BLaER1 (cell line): ENCODE measurements at regions not wholly inside any gene's neighbourhood (a gene's known extent, or its start where the extent isn't known, plus 50 kb on each side); places are given as distances from the start of the nearest gene placed in this dataset.
"Not testable (repeated sequence)": the region's sequence is repeated elsewhere in the genome, so short reads cannot be mapped to it uniquely, and the experiment has no call there.

ENCODE experiments used
- H3K27ac ChIP-seq: shearing (Covaris generic); formaldehyde crosslinking; 2 replicates; pipeline ENCODE4 v1.8.1; 2022
- H3K27me3 ChIP-seq: shearing (Covaris generic); formaldehyde crosslinking; 2 replicates; pipeline ENCODE4 v1.8.1; 2022
- H3K36me3 ChIP-seq: shearing (Covaris generic); formaldehyde crosslinking; 2 replicates; pipeline ENCODE4 v1.8.1; 2022
- H3K4me1 ChIP-seq: shearing (Covaris generic); formaldehyde crosslinking; 2 replicates; pipeline ENCODE4 v1.8.1; 2022
- H3K4me2 ChIP-seq: shearing (Covaris generic); formaldehyde crosslinking; 2 replicates; pipeline ENCODE4 v1.8.1; 2022
- H3K4me3 ChIP-seq: shearing (Covaris generic); formaldehyde crosslinking; 2 replicates; pipeline ENCODE4 v1.8.1; 2022
- H3K9ac ChIP-seq: shearing (Covaris generic); formaldehyde crosslinking; 2 replicates; pipeline ENCODE4 v1.8.1; 2022
- H3K9me3 ChIP-seq: shearing (Covaris generic); formaldehyde crosslinking; 2 replicates; pipeline ENCODE4 v1.8.1; 2022
- H4K20me1 ChIP-seq: shearing (Covaris generic); formaldehyde crosslinking; 2 replicates; pipeline ENCODE4 v1.8.1; 2022
- Cebpa-rat ChIP-seq: shearing (Covaris generic); IDR thresholded peaks from 2 replicates; pipeline ENCODE4 v1.8.1; 2022

DNA sequence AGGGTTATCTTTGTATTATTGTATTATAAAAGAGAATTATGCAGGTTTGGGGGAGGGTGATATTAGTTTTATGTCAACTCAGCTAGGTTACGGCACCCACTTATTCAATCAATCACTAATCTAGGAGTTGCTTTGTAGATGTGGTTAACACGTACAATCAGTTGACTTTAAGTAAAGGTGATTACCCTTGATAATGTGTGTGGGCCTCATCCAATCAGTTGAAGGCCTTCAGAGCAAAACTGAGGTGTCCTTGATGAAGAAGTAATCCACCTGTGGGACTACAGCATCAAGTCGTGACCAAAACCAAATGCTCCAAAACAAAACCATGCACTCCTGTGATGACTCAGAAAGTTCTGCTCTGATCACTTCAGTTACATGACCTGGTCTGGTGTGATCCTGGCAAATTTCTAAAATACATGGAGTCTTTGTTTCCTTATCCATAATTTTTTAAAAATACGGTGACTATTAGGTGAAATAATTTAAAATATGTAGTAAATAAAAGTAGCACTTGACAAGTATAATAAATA, 114.1 kb downstream of the IYD start:
- no peak overlapping the region for H3K9ac ChIP-seq
- no peak overlapping the region for H3K27ac ChIP-seq
- no peak for TF ChIP-seq Cebpa-rat
- no peaks in the 10 kb centered on the region for H3K4me1 ChIP-seq
- no peak overlapping the region for H3K4me3 ChIP-seq
- no peaks in the 10 kb centered on the region for H3K9me3 ChIP-seq
- H4K20me1 ChIP-seq = no peaks in the 10 kb centered on the region
- no peak overlapping the region for H3K4me2 ChIP-seq
- H3K36me3 ChIP-seq = no peaks in the 10 kb centered on the region
- H3K27me3 ChIP-seq = no peaks in the 10 kb centered on the region

DNA sequence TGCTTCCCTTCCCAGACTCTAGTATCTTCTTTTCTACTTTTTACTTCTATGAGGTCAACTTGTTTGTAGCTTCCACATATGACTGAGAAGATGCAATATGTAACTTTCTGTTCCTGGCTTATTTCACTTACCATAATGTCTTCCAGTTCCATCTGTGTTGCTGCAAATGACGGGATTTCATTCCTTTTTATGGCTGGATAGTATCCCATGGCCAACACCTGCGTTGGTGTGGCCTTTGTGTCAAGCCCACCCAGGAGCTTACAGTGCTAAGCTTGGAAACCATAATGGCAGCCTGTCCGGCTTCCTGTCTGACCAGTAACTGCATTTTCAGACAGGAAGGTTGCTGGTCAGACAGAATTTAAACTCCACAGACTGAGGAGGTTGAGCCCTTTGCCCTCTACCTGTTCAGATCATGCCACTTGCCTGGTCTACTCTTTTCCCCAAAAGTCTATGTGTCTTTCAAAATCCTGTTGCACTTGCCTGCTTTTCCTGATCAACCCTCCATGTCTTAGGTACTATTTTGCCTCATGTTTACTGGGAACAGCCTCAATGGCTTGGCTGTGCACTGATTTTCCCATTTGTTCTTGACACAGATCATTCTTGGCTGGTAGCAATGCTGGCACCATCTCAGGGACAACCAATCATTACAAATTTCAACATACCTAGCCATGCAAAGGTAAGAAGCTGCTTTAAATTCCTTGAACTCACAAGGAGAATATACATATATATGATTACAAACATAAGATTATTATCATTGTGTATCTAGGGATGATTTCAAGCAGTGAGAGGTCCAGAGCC, 114.3 kb upstream of the PLEKHG1 start:
- H3K9ac ChIP-seq = no peak overlapping the region
- no peak overlapping the region for H3K4me2 ChIP-seq
- no peaks in the 10 kb centered on the region for H3K27me3 ChIP-seq
- H3K36me3 ChIP-seq = no peaks in the 10 kb centered on the region
- no peak overlapping the region for H3K4me3 ChIP-seq
- H3K9me3 ChIP-seq = no peaks in the 10 kb centered on the region
- no peak overlapping the region for H3K27ac ChIP-seq
- H4K20me1 ChIP-seq = no peaks in the 10 kb centered on the region
- TF ChIP-seq Cebpa-rat = no peak
- peaks cover 6% of the 10 kb centered on the region for H3K4me1 ChIP-seq

DNA sequence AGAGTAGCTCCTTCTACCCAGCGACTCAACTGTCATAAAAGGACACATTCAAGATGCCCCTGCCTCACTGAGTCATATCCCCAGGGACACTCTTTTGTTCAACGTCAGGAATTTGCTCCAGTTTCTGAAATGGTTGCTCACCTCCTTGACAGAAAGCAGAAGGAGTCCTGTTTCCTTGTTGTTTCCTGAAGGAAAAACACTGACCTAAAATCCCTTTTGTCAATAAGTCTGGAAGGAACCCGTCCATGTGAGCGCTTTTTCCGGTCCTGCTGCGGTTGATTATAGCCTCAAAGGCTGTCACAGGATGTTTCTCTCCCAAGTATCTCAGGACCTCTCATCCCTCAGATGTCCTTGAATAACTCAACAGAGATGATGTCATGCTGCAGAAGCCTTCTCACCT, 113.6 kb upstream of the PLEKHG1 start:
- H3K9ac ChIP-seq = no peak overlapping the region
- no peak overlapping the region for H3K4me2 ChIP-seq
- no peak overlapping the region for H3K4me3 ChIP-seq
- H3K9me3 ChIP-seq = no peaks in the 10 kb centered on the region
- H3K36me3 ChIP-seq = no peaks in the 10 kb centered on the region
- no peaks in the 10 kb centered on the region for H4K20me1 ChIP-seq
- no peak for TF ChIP-seq Cebpa-rat
- H3K27ac ChIP-seq = no peak overlapping the region
- H3K4me1 ChIP-seq = peaks cover 10% of the 10 kb centered on the region
- H3K27me3 ChIP-seq = no peaks in the 10 kb centered on the region

DNA sequence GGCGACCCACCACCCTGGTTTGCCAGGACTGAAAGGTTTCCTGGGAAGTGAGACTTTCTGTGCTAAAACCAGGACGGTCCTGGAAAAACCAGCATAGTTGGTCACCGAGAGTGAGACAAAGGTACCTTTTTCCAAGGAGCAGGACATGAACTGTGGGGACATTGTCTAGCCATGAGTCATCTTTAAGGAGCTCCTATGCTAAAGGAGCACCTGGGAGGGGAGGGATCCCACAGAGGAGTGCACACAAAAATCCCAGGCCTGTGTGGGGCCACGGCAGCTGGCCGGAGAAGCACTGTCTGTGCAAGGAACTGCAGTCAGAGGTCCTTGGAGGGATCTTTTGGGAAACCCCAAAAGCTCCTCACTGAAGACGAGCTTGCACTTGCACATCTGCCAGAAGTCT, 109.1 kb upstream of the PLEKHG1 start:
- Histone ChIP-seq H3K36me3 (no peaks in the 10 kb centered on the region), H3K4me2 (no peak overlapping the region), H4K20me1 (no peaks in the 10 kb centered on the region), H3K9me3 (peaks cover 19% of the 10 kb centered on the region), H3K4me3 (no peak overlapping the region), H3K9ac (no peak overlapping the region), H3K27me3 (no peaks in the 10 kb centered on the region), H3K4me1 (peaks cover 22% of the 10 kb centered on the region), H3K27ac (no peak overlapping the region)
- no peak for TF ChIP-seq Cebpa-rat

DNA sequence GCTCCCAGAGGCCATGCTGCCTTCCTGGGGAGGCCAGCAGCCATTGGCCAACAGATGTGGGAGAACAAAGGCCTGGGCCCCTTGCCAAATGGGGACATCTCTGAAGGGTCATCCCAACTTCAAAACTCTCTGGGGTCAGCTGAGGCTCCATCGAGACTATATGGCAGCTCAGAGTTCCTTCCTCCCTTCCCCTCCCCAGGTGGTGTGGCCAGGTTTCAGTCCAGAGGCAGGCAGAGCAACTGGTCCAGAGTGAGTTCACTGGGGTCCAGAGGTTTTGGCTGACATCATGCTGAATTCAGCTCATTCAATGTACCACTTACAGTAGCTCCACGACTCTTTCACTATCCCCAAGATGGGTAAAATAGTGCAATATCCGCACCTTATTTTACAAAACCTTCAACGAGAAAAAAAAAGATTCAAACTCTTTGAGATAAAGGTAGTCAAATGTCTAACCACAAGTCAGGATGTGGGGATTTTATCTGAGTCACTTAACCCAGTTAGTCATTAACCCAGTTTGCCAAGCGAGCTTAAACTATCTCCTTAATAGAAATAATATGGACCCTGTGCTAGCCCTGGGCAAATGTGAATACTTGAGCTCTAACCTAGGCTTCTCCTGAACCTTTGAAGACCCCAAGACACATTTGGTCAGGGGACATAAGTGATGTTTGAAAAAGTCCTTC, 108.4 kb upstream of the PLEKHG1 start:
- Histone ChIP-seq H3K4me2 (peak overlapping the region; percentile 34), H3K36me3 (no peaks in the 10 kb centered on the region), H3K27ac (no peak overlapping the region), H3K9ac (no peak overlapping the region), H3K4me1 (peaks cover 22% of the 10 kb centered on the region), H3K27me3 (no peaks in the 10 kb centered on the region), H3K9me3 (peaks cover 19% of the 10 kb centered on the region), H3K4me3 (no peak overlapping the region), H4K20me1 (no peaks in the 10 kb centered on the region)
- TF ChIP-seq Cebpa-rat = no peak

DNA sequence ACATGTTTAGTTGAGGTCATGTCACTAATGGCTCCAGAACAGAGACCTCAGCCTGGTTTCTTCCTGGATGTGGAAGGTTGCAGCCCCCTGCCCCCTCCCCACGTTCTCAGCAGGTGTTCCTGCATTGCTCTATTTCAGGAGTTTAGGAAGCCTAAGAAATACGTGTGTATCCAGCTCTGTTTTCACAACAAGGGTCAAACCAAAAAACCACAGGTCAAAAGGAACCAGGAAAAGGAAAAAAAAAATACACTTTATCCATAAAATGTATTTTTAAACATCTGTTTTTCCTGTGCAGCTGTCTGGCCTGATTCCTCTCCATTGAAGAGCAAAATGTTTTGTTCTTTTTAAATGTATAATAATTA, 107.9 kb upstream of the PLEKHG1 start:
- H3K4me1 ChIP-seq = peaks cover 22% of the 10 kb centered on the region
- H3K4me3 ChIP-seq = no peak overlapping the region
- no peaks in the 10 kb centered on the region for H3K27me3 ChIP-seq
- H3K36me3 ChIP-seq = no peaks in the 10 kb centered on the region
- no peaks in the 10 kb centered on the region for H4K20me1 ChIP-seq
- H3K27ac ChIP-seq = no peak overlapping the region
- peaks cover 19% of the 10 kb centered on the region for H3K9me3 ChIP-seq
- no peak overlapping the region for H3K9ac ChIP-seq
- H3K4me2 ChIP-seq = peak overlapping the region; percentile 34
- TF ChIP-seq Cebpa-rat = no peak

DNA sequence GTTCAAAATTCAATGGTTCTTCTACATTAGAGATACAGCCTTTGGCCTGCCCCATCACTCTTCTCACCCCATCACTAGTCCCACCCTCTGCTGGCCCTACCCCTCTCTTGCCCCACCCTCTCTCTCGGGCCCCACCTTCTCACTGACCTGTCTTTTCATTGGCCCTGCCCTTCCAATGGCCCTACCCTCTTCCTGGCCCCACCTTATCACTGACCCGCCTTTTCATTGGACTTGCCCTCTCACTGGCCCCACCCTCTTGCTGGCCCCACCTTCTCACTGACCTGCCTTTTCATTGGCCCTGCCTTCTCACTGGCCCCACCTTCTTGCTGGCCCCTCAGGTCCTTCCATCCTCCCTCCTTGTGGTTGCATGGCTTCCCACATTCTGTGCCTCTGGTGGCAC, 107.2 kb upstream of the PLEKHG1 start:
- H3K36me3 ChIP-seq = no peaks in the 10 kb centered on the region
- no peak overlapping the region for H3K4me2 ChIP-seq
- H3K27ac ChIP-seq = no peak overlapping the region
- no peak overlapping the region for H3K9ac ChIP-seq
- no peaks in the 10 kb centered on the region for H3K27me3 ChIP-seq
- peaks cover 22% of the 10 kb centered on the region for H3K4me1 ChIP-seq
- H3K9me3 ChIP-seq = peaks cover 19% of the 10 kb centered on the region
- no peaks in the 10 kb centered on the region for H4K20me1 ChIP-seq
- TF ChIP-seq Cebpa-rat = no peak
- H3K4me3 ChIP-seq = no peak overlapping the region

DNA sequence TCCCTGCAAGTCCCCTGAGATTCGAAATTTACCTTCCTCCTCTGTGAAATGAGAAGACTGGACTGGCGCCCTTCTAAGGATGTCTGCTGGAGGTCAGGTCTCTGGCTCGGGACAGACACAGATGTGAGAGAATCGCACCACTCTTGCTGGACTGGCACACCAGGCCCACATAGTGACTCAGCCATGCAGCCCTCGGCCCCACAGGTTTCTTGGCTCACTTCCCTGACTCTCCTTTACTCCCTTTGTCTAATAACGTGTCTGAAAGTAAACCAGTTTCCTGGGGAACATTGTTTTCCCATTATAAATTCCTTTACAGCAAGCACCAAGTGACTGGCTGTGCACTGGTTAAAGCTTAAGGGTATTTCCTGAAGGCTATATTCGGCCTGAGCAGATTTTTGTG, 106.7 kb upstream of the PLEKHG1 start:
- no peak for TF ChIP-seq Cebpa-rat
- H3K9ac ChIP-seq = no peak overlapping the region
- no peaks in the 10 kb centered on the region for H3K36me3 ChIP-seq
- no peak overlapping the region for H3K4me3 ChIP-seq
- peaks cover 19% of the 10 kb centered on the region for H3K9me3 ChIP-seq
- H3K4me1 ChIP-seq = peaks cover 22% of the 10 kb centered on the region
- no peak overlapping the region for H3K27ac ChIP-seq
- H4K20me1 ChIP-seq = no peaks in the 10 kb centered on the region
- no peak overlapping the region for H3K4me2 ChIP-seq
- H3K27me3 ChIP-seq = no peaks in the 10 kb centered on the region

DNA sequence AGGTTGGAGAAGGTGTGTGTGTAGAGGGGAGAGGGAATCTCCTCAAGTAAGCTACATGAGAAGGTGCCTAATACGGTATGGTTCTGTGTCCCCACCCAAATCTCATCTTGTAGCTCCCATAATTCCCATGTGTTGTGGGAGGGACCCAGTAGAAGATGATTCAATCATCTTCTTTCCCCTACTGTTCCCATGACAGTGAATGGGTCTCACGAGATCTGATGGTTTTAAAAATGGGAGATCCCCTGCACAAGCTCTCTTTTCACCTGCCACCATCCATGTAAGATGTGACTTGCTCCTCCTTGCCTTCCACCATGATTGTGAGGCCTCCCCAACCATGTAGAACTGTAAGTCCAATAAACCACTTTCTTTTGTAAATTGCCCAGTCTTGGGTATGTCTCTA, 106.1 kb upstream of the PLEKHG1 start:
- H4K20me1 ChIP-seq, H3K4me3 ChIP-seq, H3K9ac ChIP-seq, H3K36me3 ChIP-seq, H3K27me3 ChIP-seq, H3K4me2 ChIP-seq, H3K27ac ChIP-seq: not testable (repeated sequence)
- Histone ChIP-seq H3K4me1 (peaks cover 22% of the 10 kb centered on the region), H3K9me3 (peaks cover 19% of the 10 kb centered on the region)

DNA sequence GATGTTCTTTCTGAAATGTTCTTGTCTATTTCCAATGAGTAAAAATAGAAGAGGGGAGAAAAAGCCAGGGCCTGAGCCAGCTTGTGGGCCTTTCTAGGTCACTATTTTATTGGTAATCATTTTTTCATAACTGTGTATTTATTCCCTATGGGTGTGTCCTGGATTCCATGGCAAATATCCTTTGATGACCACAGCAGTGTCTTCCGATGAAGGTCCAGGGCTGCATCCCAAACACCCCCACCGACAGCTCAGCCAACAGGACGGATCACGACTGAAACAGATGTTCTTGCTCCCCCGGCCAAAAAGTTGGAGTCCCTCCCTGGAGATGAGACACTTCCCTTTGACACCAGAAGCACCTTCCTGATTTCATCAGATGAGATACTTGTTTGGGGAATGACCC, 105.4 kb upstream of the PLEKHG1 start:
- Histone ChIP-seq H3K4me1 (peaks cover 22% of the 10 kb centered on the region), H3K4me2 (no peak overlapping the region), H3K36me3 (no peaks in the 10 kb centered on the region), H3K4me3 (no peak overlapping the region), H4K20me1 (no peaks in the 10 kb centered on the region), H3K9me3 (peaks cover 19% of the 10 kb centered on the region), H3K27me3 (no peaks in the 10 kb centered on the region), H3K27ac (no peak overlapping the region), H3K9ac (no peak overlapping the region)
- TF ChIP-seq Cebpa-rat = no peak
